GM19035 (cell line): ENCODE measurements at regions not wholly inside any gene's neighbourhood (a gene's known extent, or its start where the extent isn't known, plus 50 kb on each side); places are given as distances from the start of the nearest gene placed in this dataset.

ENCODE experiments used
- ATAC-seq: cut with Tn5 transposase; IDR thresholded peaks from one replicate; pipeline ENCODE4 v1.9.1; 2021; ENCODE audit not compliant: unreplicated experiment

GRCh38 chr4:132991111-132991510 lies 158.0 kb upstream of the PCDH10 start:
- no peak for ATAC-seq

GRCh38 chr4:132992686-132993085 lies 156.4 kb upstream of the PCDH10 start:
- no peak for ATAC-seq

GRCh38 chr4:132998585-132999230 lies 150.4 kb upstream of the PCDH10 start:
- no peak for ATAC-seq

- no peak for ATAC-seq
These were observed 149.1 kb upstream of the PCDH10 start for GRCh38 chr4:133000012-133000411.

GRCh38 chr4:133003169-133003568 lies 145.9 kb upstream of the PCDH10 start:
- no peak for ATAC-seq

- no peak for ATAC-seq
These were observed 134.5 kb upstream of the PCDH10 start for GRCh38 chr4:133014473-133015135.

GRCh38 chr4:133045288-133045687 lies 103.8 kb upstream of the PCDH10 start:
- no peak for ATAC-seq

- ATAC-seq: no peak
These were observed 102.9 kb upstream of the PCDH10 start for GRCh38 chr4:133046156-133046555.

- no peak for ATAC-seq
These were observed 90.4 kb upstream of the PCDH10 start for GRCh38 chr4:133058701-133059100.

- no peak for ATAC-seq
These were observed 90.0 kb upstream of the PCDH10 start for GRCh38 chr4:133059117-133059516.

- ATAC-seq: no peak
These were observed 86.2 kb upstream of the PCDH10 start for GRCh38 chr4:133062851-133063250.

GRCh38 chr4:133068083-133068482 lies 81.0 kb upstream of the PCDH10 start:
- no peak for ATAC-seq

- ATAC-seq: no peak
These were observed 67.8 kb upstream of the PCDH10 start for GRCh38 chr4:133081246-133081645.

GRCh38 chr4:133084421-133084820 lies 64.7 kb upstream of the PCDH10 start:
- no peak for ATAC-seq

GRCh38 chr4:133095591-133095990 lies 53.5 kb upstream of the PCDH10 start:
- ATAC-seq: no peak

- ATAC-seq: no peak
These were observed 52.1 kb upstream of the PCDH10 start for GRCh38 chr4:133096972-133097371.
